ENCODE measurements at regions not wholly inside any gene's neighbourhood (a gene's known extent, or its start where the extent isn't known, plus 50 kb on each side); places are given as distances from the start of the nearest gene placed in this dataset.

GRCh38 chr11:92682136-92682535 is 287.3 kb upstream of the MTNR1B start:
- ChIA-PET POLR2A (interaction anchor here (1.0 kb wide), 1 partner anchor 12 kb away, joined by 4 read pairs; no protein-coding TSS in a partner anchor), CTCF (no interaction called here)
- TF ChIP-seq FOXA1 (IDR thresholded peaks at IDR 0.05) (no peak), PKNOX1 (IDR thresholded peaks at IDR 0.05) (no peak), SUZ12 (IDR thresholded peaks at IDR 0.05) (no peak), ARNT (IDR thresholded peaks at IDR 0.05) (no peak), HDGF (IDR thresholded peaks at IDR 0.05; ENCODE audit: borderline replicate concordance) (no peak), L3MBTL2 (conservative IDR thresholded peaks at IDR 0.05) (no peak), CTBP1 (IDR thresholded peaks at IDR 0.05; ENCODE audit: borderline replicate concordance) (no peak), BHLHE40 (IDR thresholded peaks at IDR 0.05; ENCODE audit: borderline replicate concordance) (no peak), ELF4 (IDR thresholded peaks at IDR 0.05) (no peak), LEF1 (IDR thresholded peaks at IDR 0.05; ENCODE audit: borderline replicate concordance) (no peak), ZNF384 (IDR thresholded peaks at IDR 0.05) (no peak), NFRKB (IDR thresholded peaks at IDR 0.05) (no peak), FOXM1 (IDR thresholded peaks at IDR 0.05; ENCODE audit: borderline replicate concordance) (no peak), FOXK2 (IDR thresholded peaks at IDR 0.05) (no peak)
- no peak for DNase-seq (ENCODE audit: extremely low spot score)

- DNase-seq (ENCODE audit: extremely low spot score): no peak
- TF ChIP-seq FOXM1 (IDR thresholded peaks at IDR 0.05; ENCODE audit: borderline replicate concordance) (no peak), HDGF (IDR thresholded peaks at IDR 0.05; ENCODE audit: borderline replicate concordance) (no peak), ZNF384 (IDR thresholded peaks at IDR 0.05) (no peak), BHLHE40 (IDR thresholded peaks at IDR 0.05; ENCODE audit: borderline replicate concordance) (no peak), PKNOX1 (IDR thresholded peaks at IDR 0.05) (no peak), L3MBTL2 (conservative IDR thresholded peaks at IDR 0.05) (no peak), SUZ12 (IDR thresholded peaks at IDR 0.05) (no peak), FOXA1 (IDR thresholded peaks at IDR 0.05) (no peak), SP1 (IDR thresholded peaks at IDR 0.05) (no peak), NFRKB (IDR thresholded peaks at IDR 0.05) (no peak), ARNT (IDR thresholded peaks at IDR 0.05) (no peak), TARDBP (IDR thresholded peaks at IDR 0.05) (no peak), FOXK2 (IDR thresholded peaks at IDR 0.05) (no peak), ELF4 (IDR thresholded peaks at IDR 0.05) (no peak), CTBP1 (IDR thresholded peaks at IDR 0.05; ENCODE audit: borderline replicate concordance) (no peak), LEF1 (IDR thresholded peaks at IDR 0.05; ENCODE audit: borderline replicate concordance) (no peak)
- CTCF ChIA-PET: no interaction called here
- POLR2A ChIA-PET: no interaction called here
These were observed 286.5 kb upstream of the MTNR1B start for GRCh38 chr11:92682952-92683351.

- no peak for DNase-seq (ENCODE audit: extremely low spot score)
- ChIA-PET CTCF (no interaction called here), POLR2A (no interaction called here)
- no peak for TF ChIP-seq FOXA1 (IDR thresholded peaks at IDR 0.05)
- TF ChIP-seq FOXK2 (IDR thresholded peaks at IDR 0.05): no peak
- no peak for TF ChIP-seq SP1 (IDR thresholded peaks at IDR 0.05)
- TF ChIP-seq L3MBTL2 (conservative IDR thresholded peaks at IDR 0.05): no peak
- TF ChIP-seq NFRKB (IDR thresholded peaks at IDR 0.05): no peak
- TF ChIP-seq ZNF384 (IDR thresholded peaks at IDR 0.05): no peak
- no peak for TF ChIP-seq SUZ12 (IDR thresholded peaks at IDR 0.05)
- TF ChIP-seq PKNOX1 (IDR thresholded peaks at IDR 0.05): no peak
These were observed 284.4 kb upstream of the MTNR1B start for GRCh38 chr11:92685049-92685448.

GRCh38 chr11:92687724-92688123 is 281.7 kb upstream of the MTNR1B start:
- no peak for TF ChIP-seq FOXA1 (IDR thresholded peaks at IDR 0.05)
- TF ChIP-seq FOXM1 (IDR thresholded peaks at IDR 0.05; ENCODE audit: borderline replicate concordance): no peak
- TF ChIP-seq BHLHE40 (IDR thresholded peaks at IDR 0.05; ENCODE audit: borderline replicate concordance): no peak
- TF ChIP-seq SUZ12 (IDR thresholded peaks at IDR 0.05): no peak
- no peak for TF ChIP-seq CTBP1 (IDR thresholded peaks at IDR 0.05; ENCODE audit: borderline replicate concordance)
- TF ChIP-seq NFRKB (IDR thresholded peaks at IDR 0.05): no peak
- no peak for TF ChIP-seq ZNF384 (IDR thresholded peaks at IDR 0.05)
- TF ChIP-seq PKNOX1 (IDR thresholded peaks at IDR 0.05): no peak
- no peak for TF ChIP-seq TARDBP (IDR thresholded peaks at IDR 0.05)
- TF ChIP-seq L3MBTL2 (conservative IDR thresholded peaks at IDR 0.05): no peak
- no peak for TF ChIP-seq ELF4 (IDR thresholded peaks at IDR 0.05)
- no peak for TF ChIP-seq SP1 (IDR thresholded peaks at IDR 0.05)
- TF ChIP-seq LEF1 (IDR thresholded peaks at IDR 0.05; ENCODE audit: borderline replicate concordance): no peak
- no peak for TF ChIP-seq ARNT (IDR thresholded peaks at IDR 0.05)
- no peak for TF ChIP-seq HDGF (IDR thresholded peaks at IDR 0.05; ENCODE audit: borderline replicate concordance)
- TF ChIP-seq FOXK2 (IDR thresholded peaks at IDR 0.05): no peak
- POLR2A ChIA-PET: no interaction called here
- no peak for DNase-seq (ENCODE audit: extremely low spot score)
- CTCF ChIA-PET: no interaction called here

GRCh38 chr11:92688416-92688815 is 281.0 kb upstream of the MTNR1B start:
- DNase-seq (ENCODE audit: extremely low spot score): no peak
- ChIA-PET POLR2A (no interaction called here), CTCF (no interaction called here)
- TF ChIP-seq BHLHE40 (IDR thresholded peaks at IDR 0.05; ENCODE audit: borderline replicate concordance): no peak
- TF ChIP-seq SP1 (IDR thresholded peaks at IDR 0.05): no peak
- no peak for TF ChIP-seq TARDBP (IDR thresholded peaks at IDR 0.05)
- no peak for TF ChIP-seq FOXA1 (IDR thresholded peaks at IDR 0.05)
- no peak for TF ChIP-seq HDGF (IDR thresholded peaks at IDR 0.05; ENCODE audit: borderline replicate concordance)

Measured in HEK293T (cell line).